ENCODE measurements at regions not wholly inside any gene's neighbourhood (a gene's known extent, or its start where the extent isn't known, plus 50 kb on each side); places are given as distances from the start of the nearest gene placed in this dataset.

DNA sequence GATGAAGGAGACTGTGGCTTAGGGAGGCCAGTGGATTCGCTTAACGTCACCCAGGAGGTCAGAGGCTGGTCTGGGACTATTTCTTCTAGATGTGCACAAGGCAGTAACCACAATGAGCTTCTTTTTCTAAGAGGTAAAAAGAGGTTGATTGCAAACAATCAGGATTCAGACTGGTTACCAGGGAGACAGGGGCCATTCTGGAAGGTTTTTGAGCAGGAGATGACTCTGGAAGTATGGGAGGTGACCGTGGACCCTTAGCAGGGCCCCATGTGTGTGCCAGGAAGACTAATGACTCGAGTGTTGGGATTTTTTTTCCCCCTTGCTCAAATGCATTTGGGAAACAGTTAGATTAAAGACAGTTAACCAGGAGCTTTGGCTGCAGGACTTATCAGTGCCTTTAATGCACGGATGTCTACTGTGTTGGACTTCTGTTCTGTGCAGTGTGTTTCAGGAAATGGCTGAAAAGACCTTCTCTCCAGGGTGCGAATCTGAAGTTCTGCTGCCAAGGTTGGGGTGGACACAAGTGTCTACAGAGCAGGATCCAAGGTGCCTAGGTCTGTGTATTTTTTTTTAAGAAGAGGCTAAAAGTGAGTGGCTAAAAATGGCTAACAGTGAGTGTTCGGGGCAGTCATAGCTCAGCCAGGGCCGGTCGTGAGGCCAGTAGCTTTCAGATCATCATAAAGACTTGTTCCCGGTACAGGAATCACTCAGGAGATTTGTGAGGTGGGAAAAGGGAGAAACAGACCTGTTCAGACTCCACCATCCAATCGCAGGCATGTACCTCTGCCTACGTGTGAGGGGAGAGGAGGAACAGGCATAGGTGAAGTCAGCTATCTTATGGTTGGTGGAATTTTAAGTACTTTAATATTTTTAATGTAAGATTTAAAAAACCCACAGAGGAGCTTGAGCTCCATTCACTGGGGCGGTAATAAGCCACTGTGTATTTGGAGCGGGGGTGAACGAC, 82.3 kb upstream of the CIBAR2 start:
- Mint-ChIP-seq H3K27me3 (peaks cover 2% of the 10 kb centered on the region), H3K27ac (no peak overlapping the region), H3K36me3 (ENCODE audit: low read depth) (no peaks in the 10 kb centered on the region), H3K9me3 (ENCODE audit: low read depth) (peaks cover 3% of the 10 kb centered on the region), H3K4me3 (no peak overlapping the region), H3K4me1 (no peaks in the 10 kb centered on the region)
- ATAC-seq (no peak), DNase-seq (no peak)
- CTCF ChIA-PET: interaction anchor here (0.6 to 0.8 kb wide), 3 partner anchors 43 to 1901 kb away, joined by 3 read pairs; no protein-coding TSS in a partner anchor
- POLR2A ChIA-PET: no interaction called here
- intact Hi-C loops (cut with DNase I, micrococcal nuclease): no loop called here

DNA sequence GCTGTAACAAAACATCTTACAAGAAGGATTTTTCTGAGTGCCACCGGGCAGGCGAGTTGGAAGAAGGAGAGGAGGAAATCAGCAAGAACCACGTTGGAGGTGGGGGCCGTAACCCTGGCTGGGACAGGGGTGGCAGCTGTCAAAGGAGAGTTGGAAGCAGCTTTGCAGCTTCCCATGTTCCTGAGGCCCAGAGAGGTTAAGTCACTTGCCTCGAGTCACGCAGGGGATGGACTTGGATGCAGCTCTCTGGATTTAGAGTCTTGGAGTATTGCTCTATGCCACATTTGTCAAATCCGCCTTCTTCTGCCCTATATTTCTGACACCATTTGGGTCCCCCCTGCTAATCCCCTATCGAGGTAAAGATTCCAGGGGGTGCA, 83.0 kb upstream of the CIBAR2 start:
- no peaks in the 10 kb centered on the region for H3K4me1 Mint-ChIP-seq
- H3K27me3 Mint-ChIP-seq: peaks cover 2% of the 10 kb centered on the region
- ChIA-PET POLR2A (no interaction called here), CTCF (interaction anchor here (0.7 kb wide), 1 partner anchor 1900 kb away, joined by 3 read pairs; no protein-coding TSS in a partner anchor)
- H3K4me3 Mint-ChIP-seq: no peak overlapping the region
- no peak overlapping the region for H3K27ac Mint-ChIP-seq
- no peaks in the 10 kb centered on the region for H3K36me3 Mint-ChIP-seq (ENCODE audit: low read depth)
- intact Hi-C loops (cut with DNase I, micrococcal nuclease): no loop called here
- ATAC-seq (no peak), DNase-seq (no peak)
- H3K9me3 Mint-ChIP-seq (ENCODE audit: low read depth): no peaks in the 10 kb centered on the region

DNA sequence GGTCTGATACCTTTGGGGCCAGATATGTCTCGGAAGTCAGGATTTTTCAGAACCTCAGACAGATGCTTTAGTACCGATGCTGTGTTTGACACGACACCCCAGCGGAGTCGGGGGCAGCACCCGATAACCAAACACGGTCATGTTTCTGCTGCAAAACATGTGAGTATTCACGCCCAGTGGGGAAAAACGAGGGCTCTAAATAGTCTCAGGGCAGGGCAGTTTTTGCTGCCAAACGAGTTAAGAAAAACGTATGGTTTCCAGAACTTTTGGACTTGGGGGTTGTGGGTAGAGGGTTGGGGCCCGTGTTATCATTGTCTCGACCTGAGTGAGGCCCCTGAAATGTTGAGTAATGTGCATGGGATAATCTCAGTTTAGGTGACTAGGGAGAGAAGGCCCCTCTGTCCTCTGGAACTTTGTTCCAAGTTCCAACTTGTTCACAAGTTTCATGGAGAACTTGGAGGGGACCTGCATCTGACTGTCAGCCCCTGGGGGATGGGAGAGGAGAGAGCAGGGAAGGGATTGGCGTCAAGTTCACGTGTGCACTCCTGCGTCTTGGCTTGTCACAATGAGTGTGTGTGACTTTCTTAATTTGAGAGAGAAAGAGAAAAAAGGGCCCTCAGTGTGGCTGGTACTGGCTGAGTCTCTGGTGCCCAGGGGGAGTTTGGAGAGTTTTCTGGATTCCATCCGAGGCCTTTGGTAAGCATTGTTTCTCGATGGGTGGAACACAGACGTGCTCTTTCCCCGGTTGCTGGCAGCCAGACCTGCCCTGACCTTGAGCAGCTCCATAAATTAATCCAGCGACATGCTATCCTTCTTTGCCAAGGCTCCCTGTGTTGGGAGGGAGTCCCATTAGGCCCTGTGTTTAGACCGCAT, 83.9 kb upstream of the CIBAR2 start:
- Mint-ChIP-seq H3K4me1 (no peaks in the 10 kb centered on the region), H3K9me3 (ENCODE audit: low read depth) (no peaks in the 10 kb centered on the region), H3K4me3 (no peak overlapping the region), H3K36me3 (ENCODE audit: low read depth) (no peaks in the 10 kb centered on the region), H3K27me3 (peaks cover 2% of the 10 kb centered on the region), H3K27ac (no peak overlapping the region)
- intact Hi-C loops (cut with DNase I, micrococcal nuclease): no loop called here
- POLR2A ChIA-PET: no interaction called here
- DNase-seq: no peak
- ATAC-seq: no peak
- CTCF ChIA-PET: interaction anchor here (0.6 to 0.7 kb wide), 2 partner anchors 101 to 1899 kb away, joined by 3 read pairs; no protein-coding TSS in a partner anchor

DNA sequence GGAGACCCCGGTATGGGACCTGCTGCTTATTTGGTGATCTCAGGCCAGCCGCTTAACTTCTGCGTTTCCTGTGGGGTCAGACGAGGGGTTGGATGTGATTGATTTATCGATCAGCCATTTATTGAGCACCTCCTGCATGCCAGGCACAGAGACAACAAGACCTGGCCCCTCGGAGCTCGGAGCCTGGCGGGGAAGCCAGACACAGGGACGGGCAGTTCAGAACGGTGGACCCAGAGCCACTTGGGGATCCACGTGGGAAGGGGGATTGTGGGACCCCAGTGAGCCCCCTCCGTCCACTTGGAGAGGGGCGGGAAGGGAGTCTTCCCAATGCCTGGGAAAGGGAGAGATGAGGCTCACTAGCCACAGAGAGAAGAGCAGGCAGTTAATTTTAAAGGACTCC, 84.7 kb upstream of the CIBAR2 start:
- H3K9me3 Mint-ChIP-seq (ENCODE audit: low read depth): no peaks in the 10 kb centered on the region
- no peaks in the 10 kb centered on the region for H3K36me3 Mint-ChIP-seq (ENCODE audit: low read depth)
- intact Hi-C loops (cut with DNase I, micrococcal nuclease): no loop called here
- ChIA-PET POLR2A (no interaction called here), CTCF (no interaction called here)
- peaks cover 2% of the 10 kb centered on the region for H3K27me3 Mint-ChIP-seq
- no peak overlapping the region for H3K4me3 Mint-ChIP-seq
- no peak for ATAC-seq
- no peaks in the 10 kb centered on the region for H3K4me1 Mint-ChIP-seq
- H3K27ac Mint-ChIP-seq: no peak overlapping the region
- no peak for DNase-seq

DNA sequence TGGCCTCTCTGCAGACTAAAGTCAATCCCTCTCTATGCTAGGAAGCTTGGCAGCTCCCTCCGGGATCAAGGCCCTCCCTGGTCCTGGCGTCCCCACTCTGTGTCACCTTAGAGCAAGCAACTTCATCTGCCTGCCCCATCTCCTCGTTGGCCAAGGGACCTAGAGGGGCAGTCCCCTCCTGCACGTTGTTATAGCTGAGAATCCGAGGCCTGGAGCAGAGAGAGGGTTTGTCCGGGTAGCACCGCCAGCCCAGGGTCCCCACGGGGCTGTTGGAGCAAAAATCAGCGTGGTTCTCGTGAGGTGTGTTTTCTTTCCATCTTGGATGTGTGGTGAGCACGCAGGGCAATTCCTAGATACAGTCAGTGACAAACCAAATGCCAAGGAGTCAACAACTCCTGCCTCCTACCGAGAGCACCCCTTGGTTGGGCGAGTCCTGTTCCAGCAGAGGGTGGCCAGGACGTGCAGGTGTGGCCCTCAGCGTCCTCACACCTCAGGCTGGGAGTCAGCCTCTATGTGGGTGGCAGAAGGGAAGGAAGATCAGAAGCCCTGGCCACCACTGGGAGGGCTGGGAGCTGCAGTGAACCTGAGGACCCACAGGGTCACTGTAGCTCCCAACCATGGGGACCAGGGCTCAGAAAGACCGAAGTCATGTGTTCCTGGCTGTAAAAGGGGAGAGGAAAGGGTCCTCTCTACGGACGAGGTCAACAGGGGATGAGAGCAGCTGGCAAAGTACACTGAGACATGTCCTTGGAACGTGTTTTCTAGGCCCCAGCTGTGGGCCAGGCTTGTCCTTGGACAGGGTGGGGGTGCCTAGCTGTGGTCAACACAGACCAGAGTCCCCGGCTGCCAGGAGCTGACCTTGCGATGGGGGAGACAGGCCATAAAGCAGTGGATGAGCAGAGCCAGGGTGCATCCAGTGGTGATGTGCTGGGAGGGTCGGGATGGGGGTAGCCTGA, 85.6 kb upstream of the CIBAR2 start:
- ChIA-PET CTCF (interaction anchor here (0.6 to 1.0 kb wide), 2 partner anchors 222 to 596 kb away, joined by 3 read pairs; no protein-coding TSS in a partner anchor), POLR2A (no interaction called here)
- Mint-ChIP-seq H3K36me3 (ENCODE audit: low read depth) (no peaks in the 10 kb centered on the region), H3K9me3 (ENCODE audit: low read depth) (no peaks in the 10 kb centered on the region), H3K4me3 (no peak overlapping the region), H3K4me1 (no peaks in the 10 kb centered on the region), H3K27me3 (peaks cover 2% of the 10 kb centered on the region), H3K27ac (no peak overlapping the region)
- ATAC-seq: no peak
- no peak for DNase-seq
- intact Hi-C loops (cut with DNase I, micrococcal nuclease): no loop called here

DNA sequence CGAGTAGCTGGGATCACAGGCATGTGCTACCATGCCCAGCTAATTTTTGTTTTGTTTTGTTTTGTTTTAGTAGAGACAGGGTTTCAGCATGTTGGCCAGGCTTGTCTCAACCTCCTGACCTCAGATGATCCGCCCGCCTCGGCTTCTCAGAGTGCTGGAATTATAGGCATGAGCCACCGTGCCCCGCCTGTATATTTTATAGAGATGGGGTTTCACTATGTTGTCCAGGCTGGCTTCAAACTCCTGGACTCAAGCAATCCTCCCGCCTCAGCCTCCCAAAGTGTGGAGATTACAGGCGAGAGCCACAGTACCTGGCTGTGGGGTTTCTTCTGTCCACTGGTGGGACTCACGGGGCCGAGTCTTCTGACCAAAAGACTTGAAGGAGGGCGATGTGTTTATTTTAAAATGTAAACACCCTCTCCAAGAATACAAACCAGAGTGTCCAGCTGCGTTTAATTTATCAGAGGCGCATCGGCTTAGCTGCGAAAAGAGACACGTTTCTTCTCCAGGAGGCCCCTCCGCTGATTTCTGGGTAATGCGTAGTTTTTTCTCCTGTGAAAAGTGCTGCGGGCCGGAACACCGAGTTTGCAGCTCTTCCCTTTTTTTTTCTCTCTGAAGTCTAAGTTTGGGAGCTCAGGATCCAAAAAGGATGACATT, 86.9 kb upstream of the CIBAR2 start:
- DNase-seq (no peak), ATAC-seq (no peak)
- no peak overlapping the region for H3K4me3 Mint-ChIP-seq
- H3K27me3 Mint-ChIP-seq: peaks cover 2% of the 10 kb centered on the region
- ChIA-PET CTCF (no interaction called here), POLR2A (interaction anchor here (0.6 kb wide), 1 partner anchor 204 kb away, joined by 3 read pairs; no protein-coding TSS in a partner anchor)
- H3K9me3 Mint-ChIP-seq (ENCODE audit: low read depth): no peaks in the 10 kb centered on the region
- no peak overlapping the region for H3K27ac Mint-ChIP-seq
- no peaks in the 10 kb centered on the region for H3K4me1 Mint-ChIP-seq
- H3K36me3 Mint-ChIP-seq (ENCODE audit: low read depth): no peaks in the 10 kb centered on the region
- intact Hi-C loops (cut with DNase I, micrococcal nuclease): no loop called here

DNA sequence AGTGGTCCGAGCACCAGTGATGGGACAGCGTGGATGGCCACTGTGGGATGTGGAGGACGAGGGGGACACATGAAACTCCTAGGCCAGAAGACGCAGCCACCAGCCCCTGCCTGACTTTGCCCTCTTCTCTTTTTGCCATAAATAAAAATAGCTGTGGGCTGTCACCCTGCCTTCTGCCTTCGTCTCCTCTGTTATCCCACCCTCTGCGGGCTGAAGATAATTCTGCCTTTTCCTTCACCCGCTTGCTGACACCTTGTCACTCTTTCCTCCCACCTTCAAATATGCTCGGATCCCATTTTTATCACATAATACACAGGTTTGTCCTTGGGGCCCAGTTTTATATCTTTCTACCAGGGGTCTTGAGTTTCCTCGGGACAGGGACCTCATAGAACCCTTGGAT, 87.6 kb upstream of the CIBAR2 start:
- POLR2A ChIA-PET: no interaction called here
- no peaks in the 10 kb centered on the region for H3K4me1 Mint-ChIP-seq
- no peak overlapping the region for H3K27ac Mint-ChIP-seq
- H3K9me3 Mint-ChIP-seq (ENCODE audit: low read depth): no peaks in the 10 kb centered on the region
- H3K36me3 Mint-ChIP-seq (ENCODE audit: low read depth): no peaks in the 10 kb centered on the region
- H3K4me3 Mint-ChIP-seq: no peak overlapping the region
- CTCF ChIA-PET: interaction anchor here (0.7 kb wide), 1 partner anchor 102 kb away, joined by 4 read pairs; no protein-coding TSS in a partner anchor
- no peak for ATAC-seq
- H3K27me3 Mint-ChIP-seq: peaks cover 2% of the 10 kb centered on the region
- intact Hi-C loops (cut with DNase I, micrococcal nuclease): no loop called here
- no peak for DNase-seq

DNA sequence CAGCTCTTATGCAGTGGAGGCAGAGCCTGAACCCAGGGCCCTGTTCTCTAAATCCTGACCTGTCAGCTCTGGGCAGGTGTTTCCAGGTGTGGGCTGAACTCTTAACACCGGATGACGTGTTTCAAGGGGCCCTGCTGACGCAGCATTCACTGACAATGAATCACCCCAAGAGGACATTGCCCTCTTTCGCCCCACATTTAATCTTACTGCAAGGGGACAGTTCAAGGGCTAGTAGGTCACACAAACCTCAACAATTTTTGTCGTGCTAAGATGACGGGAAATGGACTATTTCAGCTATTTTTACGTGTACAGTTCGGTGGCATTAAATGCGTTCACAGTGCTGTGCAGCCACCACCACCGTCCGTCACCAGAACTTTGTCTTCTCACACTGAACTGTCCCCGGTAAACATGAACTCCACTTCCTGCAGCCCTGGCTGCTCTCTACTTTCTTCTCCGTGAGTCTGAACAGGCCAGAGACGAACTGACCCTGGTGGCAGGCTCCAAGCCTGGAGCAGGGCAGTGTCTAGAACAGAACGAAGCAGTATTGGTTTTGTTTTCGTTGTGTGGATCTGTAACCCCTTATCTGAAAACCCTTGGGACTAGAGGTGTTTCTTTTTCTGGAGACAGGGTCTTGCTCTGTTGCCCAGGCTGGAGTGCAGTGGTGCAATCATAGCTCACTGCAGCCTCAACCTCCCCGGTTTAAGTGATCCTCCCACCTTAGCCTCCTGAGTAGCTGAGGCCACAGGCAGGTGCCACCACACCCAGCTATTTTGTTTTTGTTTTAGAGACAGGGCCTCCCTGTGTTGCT, 88.4 kb upstream of the CIBAR2 start:
- Mint-ChIP-seq H3K4me1 (no peaks in the 10 kb centered on the region), H3K36me3 (ENCODE audit: low read depth) (no peaks in the 10 kb centered on the region)
- CTCF ChIA-PET: interaction anchor here (0.7 kb wide), 1 partner anchor 101 kb away, joined by 4 read pairs; no protein-coding TSS in a partner anchor

DNA sequence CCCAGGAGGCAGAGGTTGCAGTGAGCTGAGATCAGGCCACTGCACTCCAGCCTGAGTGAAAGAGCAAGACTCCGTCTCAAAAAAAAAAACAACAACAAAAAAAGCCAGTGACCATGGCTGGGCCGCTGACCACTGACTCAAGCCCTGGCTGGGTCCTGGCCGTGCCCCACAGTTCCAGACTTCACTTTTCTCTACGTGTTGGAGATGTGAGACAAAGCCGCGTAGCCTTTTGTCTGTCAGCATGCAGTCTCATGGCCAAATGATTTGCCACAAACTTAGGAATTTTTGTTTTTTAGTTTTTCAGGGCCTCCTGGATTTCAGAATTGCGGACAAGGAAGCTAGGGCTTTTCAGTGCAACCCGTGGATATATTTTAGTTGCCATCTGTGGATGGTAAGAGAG, 89.3 kb upstream of the CIBAR2 start:
- Mint-ChIP-seq H3K27ac (no peak overlapping the region), H3K4me3 (no peak overlapping the region), H3K4me1 (no peaks in the 10 kb centered on the region), H3K27me3 (peaks cover 2% of the 10 kb centered on the region), H3K36me3 (ENCODE audit: low read depth) (no peaks in the 10 kb centered on the region), H3K9me3 (ENCODE audit: low read depth) (no peaks in the 10 kb centered on the region)
- DNase-seq (no peak), ATAC-seq (no peak)
- intact Hi-C loops (cut with DNase I, micrococcal nuclease): no loop called here
- CTCF ChIA-PET: no interaction called here
- POLR2A ChIA-PET: no interaction called here

More for the DNA sequence above, 88.4 kb upstream of the CIBAR2 start:
- no peak for ATAC-seq
- Mint-ChIP-seq H3K4me3 (no peak overlapping the region), H3K27ac (no peak overlapping the region), H3K9me3 (ENCODE audit: low read depth) (no peaks in the 10 kb centered on the region), H3K27me3 (peaks cover 2% of the 10 kb centered on the region)
- POLR2A ChIA-PET: no interaction called here
- no peak for DNase-seq
- intact Hi-C loops (cut with DNase I, micrococcal nuclease): no loop called here

DNA sequence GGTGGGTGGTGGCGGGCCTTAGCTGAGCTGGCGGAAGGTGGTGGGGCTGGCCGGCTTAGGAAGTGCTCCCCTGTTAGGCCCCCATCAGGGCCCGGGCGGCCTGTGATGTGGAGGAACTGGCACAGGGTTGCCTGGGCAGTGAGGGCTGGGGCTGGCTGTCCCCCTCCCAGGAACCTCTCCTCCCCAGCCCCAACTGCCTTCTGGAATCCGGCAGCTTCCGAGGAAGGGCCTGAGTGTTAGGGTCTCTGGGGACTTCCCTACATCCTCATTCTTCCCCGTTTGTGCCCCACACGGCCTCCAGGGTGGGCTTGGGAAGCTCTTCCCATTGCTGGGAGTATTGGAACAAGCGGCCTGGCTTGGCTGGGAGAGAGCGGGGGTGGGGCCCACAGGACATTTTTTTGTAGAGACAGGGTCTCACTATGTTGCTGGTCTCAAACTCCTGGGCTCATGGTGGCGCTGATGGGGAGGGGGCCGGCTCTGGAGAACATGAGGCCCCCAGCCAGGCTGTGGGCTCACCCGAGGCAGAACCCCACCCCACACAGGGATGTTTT, 89.9 kb upstream of the CIBAR2 start:
- H3K4me1 Mint-ChIP-seq: no peaks in the 10 kb centered on the region
- peaks cover 2% of the 10 kb centered on the region for H3K27me3 Mint-ChIP-seq
- H3K27ac Mint-ChIP-seq: no peak overlapping the region
- ATAC-seq (no peak), DNase-seq (no peak)
- ChIA-PET POLR2A (no interaction called here), CTCF (no interaction called here)
- H3K4me3 Mint-ChIP-seq: no peak overlapping the region
- intact Hi-C loops (cut with DNase I, micrococcal nuclease): no loop called here
- no peaks in the 10 kb centered on the region for H3K9me3 Mint-ChIP-seq (ENCODE audit: low read depth)
- no peaks in the 10 kb centered on the region for H3K36me3 Mint-ChIP-seq (ENCODE audit: low read depth)
